Uterus (tissue), 2 donors: ENCODE measurements at regions not wholly inside any gene's neighbourhood (a gene's known extent, or its start where the extent isn't known, plus 50 kb on each side); places are given as distances from the start of the nearest gene placed in this dataset.
"Not testable (repeated sequence)": the region's sequence is repeated elsewhere in the genome, so short reads cannot be mapped to it uniquely, and the experiment has no call there.

Source experiments
- CTCF ChIP-seq, 4 experiments: fragments of 200-600 bp in 2 of 4; fragments of 450-650 bp in 2 of 4; sonication (generic) in 2 of 4; IDR thresholded peaks; one replicate each; pipeline ENCODE4 v1.5.1; 2016 to 2019; ENCODE audit warnings: antibody characterized with exemption in 4 of 4, mild to moderate bottlenecking in 2 of 4, moderate library complexity in 1 of 4
- POLR2A ChIP-seq, 2 donors: fragments of 450-650 bp; IDR thresholded peaks; one replicate each; pipeline ENCODE4 v1.6.1; 2016; ENCODE audit warnings: antibody characterized with exemption in 2 of 2, mild to moderate bottlenecking in 1 of 2, moderate library complexity in 1 of 2

GRCh38 chr2:183916041-183916440 lies 682.3 kb upstream of the ZNF804A start:
- not testable (repeated sequence) for TF ChIP-seq CTCF, POLR2A (IDR thresholded peaks at IDR 0.05)
